ENCODE measurements at regions not wholly inside any gene's neighbourhood (a gene's known extent, or its start where the extent isn't known, plus 50 kb on each side); places are given as distances from the start of the nearest gene placed in this dataset.

GRCh38 chr2:47255794-47256193, 79.5 kb upstream of the CALM2 start:
- Histone ChIP-seq H3K4me3 (no peak overlapping the region), H3K4me1 (no peaks in the 10 kb centered on the region), H3K27ac (no peak overlapping the region), H3K27me3 (no peaks in the 10 kb centered on the region), H3K9me3 (no peaks in the 10 kb centered on the region), H3K36me3 (no peaks in the 10 kb centered on the region)
- TF ChIP-seq POLR2A (IDR thresholded peaks at IDR 0.05) (no peak), CTCF (IDR thresholded peaks at IDR 0.05) (no peak)
- intact Hi-C loops (cut with DNase I; ENCODE audit: low total_unique reads): no loop called here
- no peak for DNase-seq

GRCh38 chr2:47254464-47254863, 78.2 kb upstream of the CALM2 start:
- Histone ChIP-seq H3K36me3 (no peaks in the 10 kb centered on the region), H3K4me3 (no peak overlapping the region), H3K27me3 (no peaks in the 10 kb centered on the region), H3K9me3 (no peaks in the 10 kb centered on the region), H3K4me1 (no peaks in the 10 kb centered on the region), H3K27ac (no peak overlapping the region)
- no peak for DNase-seq
- TF ChIP-seq CTCF (IDR thresholded peaks at IDR 0.05): no peak
- no peak for TF ChIP-seq POLR2A (IDR thresholded peaks at IDR 0.05)
- intact Hi-C loops (cut with DNase I; ENCODE audit: low total_unique reads): no loop called here

- no peak for DNase-seq
- Histone ChIP-seq H3K27ac (no peak overlapping the region), H3K27me3 (no peaks in the 10 kb centered on the region), H3K36me3 (no peaks in the 10 kb centered on the region), H3K9me3 (no peaks in the 10 kb centered on the region), H3K4me1 (no peaks in the 10 kb centered on the region), H3K4me3 (no peak overlapping the region)
- no peak for TF ChIP-seq POLR2A (IDR thresholded peaks at IDR 0.05)
- intact Hi-C loops (cut with DNase I; ENCODE audit: low total_unique reads): no loop called here
Measured at GRCh38 chr2:47253447-47253846, 77.1 kb upstream of the CALM2 start.

GRCh38 chr2:47251404-47251675, 75.0 kb upstream of the CALM2 start:
- no peaks in the 10 kb centered on the region for H3K4me1 ChIP-seq
- no peaks in the 10 kb centered on the region for H3K9me3 ChIP-seq
- H3K36me3 ChIP-seq: no peaks in the 10 kb centered on the region
- TF ChIP-seq POLR2A (IDR thresholded peaks at IDR 0.05): no peak
- TF ChIP-seq CTCF (IDR thresholded peaks at IDR 0.05): no peak
- intact Hi-C loops (cut with DNase I; ENCODE audit: low total_unique reads): no loop called here
- no peaks in the 10 kb centered on the region for H3K27me3 ChIP-seq
- H3K27ac ChIP-seq: no peak overlapping the region
- no peak overlapping the region for H3K4me3 ChIP-seq
- no peak for DNase-seq

GRCh38 chr2:47250586-47251403, 74.5 kb upstream of the CALM2 start:
- intact Hi-C loops (cut with DNase I; ENCODE audit: low total_unique reads): no loop called here
- Histone ChIP-seq H3K4me1 (no peaks in the 10 kb centered on the region), H3K4me3 (no peak overlapping the region), H3K27me3 (no peaks in the 10 kb centered on the region), H3K9me3 (no peaks in the 10 kb centered on the region), H3K36me3 (no peaks in the 10 kb centered on the region), H3K27ac (no peak overlapping the region)
- TF ChIP-seq POLR2A (IDR thresholded peaks at IDR 0.05) (no peak), CTCF (IDR thresholded peaks at IDR 0.05) (no peak)
- no peak for DNase-seq

- no peaks in the 10 kb centered on the region for H3K9me3 ChIP-seq
- no peaks in the 10 kb centered on the region for H3K27me3 ChIP-seq
- H3K4me1 ChIP-seq: no peaks in the 10 kb centered on the region
- TF ChIP-seq CTCF (IDR thresholded peaks at IDR 0.05) (no peak), POLR2A (IDR thresholded peaks at IDR 0.05) (no peak)
- no peaks in the 10 kb centered on the region for H3K36me3 ChIP-seq
- no peak for DNase-seq
- intact Hi-C loops (cut with DNase I; ENCODE audit: low total_unique reads): no loop called here
- no peak overlapping the region for H3K4me3 ChIP-seq
- H3K27ac ChIP-seq: no peak overlapping the region
Measured at GRCh38 chr2:47249931-47250330, 73.6 kb upstream of the CALM2 start.
